ENCODE measurements at regions not wholly inside any gene's neighbourhood (a gene's known extent, or its start where the extent isn't known, plus 50 kb on each side); places are given as distances from the start of the nearest gene placed in this dataset.
A peak's percentile ranks its signal among the peaks of the same experiment; 100 is the strongest.
"Not testable (repeated sequence)": the region's sequence is repeated elsewhere in the genome, so short reads cannot be mapped to it uniquely, and the experiment has no call there.

DNA sequence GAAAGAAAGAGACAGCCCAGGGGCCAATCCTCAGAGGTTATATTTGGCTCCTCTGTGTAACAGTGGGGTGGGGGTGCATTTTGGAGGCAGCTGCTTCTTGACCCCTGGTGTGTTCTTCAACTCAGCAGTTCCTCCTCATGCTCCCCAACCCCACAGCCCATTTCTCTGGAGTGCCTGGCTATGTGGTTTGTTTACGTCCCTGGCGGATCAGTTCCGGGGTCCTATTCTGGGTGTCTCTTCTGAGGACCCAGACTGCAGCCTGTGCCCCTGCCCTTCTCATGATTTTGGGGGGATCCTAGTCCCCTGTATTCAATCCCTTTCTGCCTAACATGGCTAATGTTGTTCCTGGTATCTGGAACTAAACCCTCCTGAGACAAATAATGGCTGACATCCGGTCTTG is 70.5 kb upstream of the SULF2 start:
- DNase-seq (ENCODE audit: low spot score) = no peak
- TF ChIP-seq, protein P1, sequence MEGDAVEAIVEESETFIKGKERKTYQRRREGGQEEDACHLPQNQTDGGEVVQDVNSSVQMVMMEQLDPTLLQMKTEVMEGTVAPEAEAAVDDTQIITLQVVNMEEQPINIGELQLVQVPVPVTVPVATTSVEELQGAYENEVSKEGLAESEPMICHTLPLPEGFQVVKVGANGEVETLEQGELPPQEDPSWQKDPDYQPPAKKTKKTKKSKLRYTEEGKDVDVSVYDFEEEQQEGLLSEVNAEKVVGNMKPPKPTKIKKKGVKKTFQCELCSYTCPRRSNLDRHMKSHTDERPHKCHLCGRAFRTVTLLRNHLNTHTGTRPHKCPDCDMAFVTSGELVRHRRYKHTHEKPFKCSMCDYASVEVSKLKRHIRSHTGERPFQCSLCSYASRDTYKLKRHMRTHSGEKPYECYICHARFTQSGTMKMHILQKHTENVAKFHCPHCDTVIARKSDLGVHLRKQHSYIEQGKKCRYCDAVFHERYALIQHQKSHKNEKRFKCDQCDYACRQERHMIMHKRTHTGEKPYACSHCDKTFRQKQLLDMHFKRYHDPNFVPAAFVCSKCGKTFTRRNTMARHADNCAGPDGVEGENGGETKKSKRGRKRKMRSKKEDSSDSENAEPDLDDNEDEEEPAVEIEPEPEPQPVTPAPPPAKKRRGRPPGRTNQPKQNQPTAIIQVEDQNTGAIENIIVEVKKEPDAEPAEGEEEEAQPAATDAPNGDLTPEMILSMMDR (IDR thresholded peaks at IDR 0.05; ENCODE audit: borderline replicate concordance, control extremely low read depth, extremely low read depth, insufficient read depth, missing control alignments) = no peak
- in situ Hi-C loops (cut with MboI; ENCODE audit: low sequenced_read_pairs, unreplicated experiment) = no loop called here

DNA sequence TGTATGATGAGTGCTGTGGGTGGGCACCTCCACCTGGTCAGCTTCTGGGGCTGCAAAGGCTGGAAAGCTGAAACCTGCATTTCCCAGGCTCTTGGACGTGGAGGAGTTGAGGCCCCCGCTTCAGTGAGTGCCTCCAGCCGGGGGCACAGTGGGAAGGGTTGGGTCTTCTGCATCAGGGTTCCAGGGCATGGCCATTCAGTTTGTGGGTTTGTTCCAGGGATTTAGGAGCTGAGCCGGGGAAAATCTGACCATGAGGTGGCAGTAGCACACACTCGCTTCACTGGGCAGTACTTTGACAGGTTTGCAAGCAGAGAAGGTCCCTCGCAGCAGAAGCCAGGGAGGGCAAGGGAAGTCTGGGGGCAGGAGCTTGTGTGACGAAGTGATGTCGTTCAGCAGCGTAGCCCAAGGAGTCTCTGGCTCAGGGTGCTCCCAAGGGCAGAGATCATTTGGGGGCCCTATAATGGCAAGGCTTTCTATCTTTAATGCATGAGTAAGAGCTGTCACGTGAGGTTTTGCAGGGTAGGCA is 69.5 kb upstream of the SULF2 start:
- in situ Hi-C loops (cut with MboI; ENCODE audit: low sequenced_read_pairs, unreplicated experiment) = no loop called here
- TF ChIP-seq, protein P1 (IDR thresholded peaks at IDR 0.05; ENCODE audit: borderline replicate concordance, control extremely low read depth, extremely low read depth, insufficient read depth, missing control alignments) = peak; percentile 41
- peak; percentile 70 for DNase-seq (ENCODE audit: low spot score)

DNA sequence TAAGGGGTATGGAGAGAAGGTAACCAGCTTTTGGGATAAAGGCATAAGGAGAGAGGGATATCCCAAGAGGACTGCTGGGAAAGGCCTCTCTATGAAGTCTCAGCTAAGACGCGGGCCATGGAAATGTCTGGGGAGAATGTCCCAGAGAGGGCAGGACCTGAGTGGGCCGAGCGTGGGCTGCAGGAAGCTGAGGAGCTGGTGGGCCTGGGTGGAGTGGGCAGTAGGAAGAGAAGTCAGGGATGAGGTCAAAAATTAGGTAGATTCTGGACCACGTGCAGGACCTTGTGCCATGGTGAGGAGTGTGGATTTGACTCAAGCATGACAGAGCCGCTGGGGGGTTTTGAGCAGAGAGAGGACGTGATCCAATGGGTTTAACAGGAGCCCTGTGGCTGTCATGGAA is 66.5 kb upstream of the SULF2 start:
- in situ Hi-C loops (cut with MboI; ENCODE audit: low sequenced_read_pairs, unreplicated experiment) = no loop called here
- TF ChIP-seq, protein P1 (IDR thresholded peaks at IDR 0.05; ENCODE audit: borderline replicate concordance, control extremely low read depth, extremely low read depth, insufficient read depth, missing control alignments) = no peak
- DNase-seq (ENCODE audit: low spot score) = no peak

DNA sequence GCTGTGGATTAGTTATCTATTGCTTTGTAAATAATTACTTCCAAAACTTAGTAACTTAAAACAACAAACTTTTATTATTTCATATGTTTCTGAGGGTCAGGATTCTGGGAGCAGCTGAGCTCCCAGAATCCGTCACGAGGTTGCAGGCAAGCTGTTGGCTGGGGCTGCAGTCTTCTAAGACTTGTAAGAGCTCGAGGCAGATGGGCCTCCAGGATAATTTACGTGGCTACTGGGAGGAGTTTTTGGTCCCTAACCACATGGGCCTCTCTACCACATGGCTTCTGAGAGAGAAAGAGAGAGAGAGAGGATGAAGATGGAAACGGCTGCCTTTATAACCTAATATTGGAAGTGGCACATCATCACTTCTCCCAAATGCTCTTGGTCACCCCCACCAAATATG is 64.9 kb upstream of the SULF2 start:
- DNase-seq (ENCODE audit: low spot score) = no peak
- TF ChIP-seq, protein P1 (IDR thresholded peaks at IDR 0.05; ENCODE audit: borderline replicate concordance, control extremely low read depth, extremely low read depth, insufficient read depth, missing control alignments) = no peak
- in situ Hi-C loops (cut with MboI; ENCODE audit: low sequenced_read_pairs, unreplicated experiment) = no loop called here

GRCh38 chr20:47849596-47849995 is 64.3 kb upstream of the SULF2 start:
- DNase-seq (ENCODE audit: low spot score) = no peak
- TF ChIP-seq, protein P1 (IDR thresholded peaks at IDR 0.05; ENCODE audit: borderline replicate concordance, control extremely low read depth, extremely low read depth, insufficient read depth, missing control alignments) = no peak
- in situ Hi-C loops (cut with MboI; ENCODE audit: low sequenced_read_pairs, unreplicated experiment) = no loop called here

- in situ Hi-C loops (cut with MboI; ENCODE audit: low sequenced_read_pairs, unreplicated experiment) = no loop called here
- TF ChIP-seq, protein P1 (IDR thresholded peaks at IDR 0.05; ENCODE audit: borderline replicate concordance, control extremely low read depth, extremely low read depth, insufficient read depth, missing control alignments) = no peak
- no peak for DNase-seq (ENCODE audit: low spot score)
Observed at GRCh38 chr20:47849006-47849405, 63.7 kb upstream of the SULF2 start.

DNA sequence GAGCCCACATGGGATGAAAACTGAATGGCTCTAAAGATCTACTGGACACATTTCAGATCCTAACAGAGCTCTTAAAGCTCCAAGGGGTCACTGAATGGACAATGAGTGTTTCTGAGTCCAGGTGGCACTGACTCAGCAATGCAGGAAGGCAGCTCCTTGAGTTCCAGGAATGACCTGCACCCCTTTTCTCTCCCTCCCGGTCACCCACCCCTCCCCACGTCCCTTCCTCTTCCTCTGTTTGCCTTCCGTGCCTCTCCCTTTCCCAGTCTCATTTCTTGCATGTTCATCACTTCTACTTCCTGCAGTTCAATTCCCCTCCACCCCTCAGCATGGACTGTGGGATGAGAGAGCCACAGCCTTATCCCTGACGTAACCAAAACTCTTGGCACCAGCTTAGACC is 63.3 kb upstream of the SULF2 start:
- in situ Hi-C loops (cut with MboI; ENCODE audit: low sequenced_read_pairs, unreplicated experiment); DNase-seq (ENCODE audit: low spot score): not testable (repeated sequence)
